ENCODE measurements at regions not wholly inside any gene's neighbourhood (a gene's known extent, or its start where the extent isn't known, plus 50 kb on each side); places are given as distances from the start of the nearest gene placed in this dataset.

DNA sequence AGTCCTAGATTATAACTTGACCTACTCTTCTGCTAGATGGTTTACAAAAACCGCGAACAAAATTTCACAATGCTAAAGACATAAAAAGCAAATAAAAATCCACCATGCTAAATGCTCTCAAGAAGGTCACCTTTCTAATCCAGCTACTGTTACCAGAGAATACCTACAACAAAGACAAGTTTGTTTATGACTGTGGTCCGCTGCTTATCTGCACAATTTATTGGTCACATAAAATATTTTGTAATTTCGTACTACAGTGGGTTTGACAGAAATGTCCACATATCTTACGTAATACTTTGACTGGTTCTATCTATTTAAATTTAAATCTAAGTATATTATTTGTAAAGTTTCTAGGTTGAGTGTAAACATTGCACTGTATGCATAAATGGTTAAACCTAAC is 257.6 kb upstream of the ZNF608 start:
- TF ChIP-seq, protein P1, sequence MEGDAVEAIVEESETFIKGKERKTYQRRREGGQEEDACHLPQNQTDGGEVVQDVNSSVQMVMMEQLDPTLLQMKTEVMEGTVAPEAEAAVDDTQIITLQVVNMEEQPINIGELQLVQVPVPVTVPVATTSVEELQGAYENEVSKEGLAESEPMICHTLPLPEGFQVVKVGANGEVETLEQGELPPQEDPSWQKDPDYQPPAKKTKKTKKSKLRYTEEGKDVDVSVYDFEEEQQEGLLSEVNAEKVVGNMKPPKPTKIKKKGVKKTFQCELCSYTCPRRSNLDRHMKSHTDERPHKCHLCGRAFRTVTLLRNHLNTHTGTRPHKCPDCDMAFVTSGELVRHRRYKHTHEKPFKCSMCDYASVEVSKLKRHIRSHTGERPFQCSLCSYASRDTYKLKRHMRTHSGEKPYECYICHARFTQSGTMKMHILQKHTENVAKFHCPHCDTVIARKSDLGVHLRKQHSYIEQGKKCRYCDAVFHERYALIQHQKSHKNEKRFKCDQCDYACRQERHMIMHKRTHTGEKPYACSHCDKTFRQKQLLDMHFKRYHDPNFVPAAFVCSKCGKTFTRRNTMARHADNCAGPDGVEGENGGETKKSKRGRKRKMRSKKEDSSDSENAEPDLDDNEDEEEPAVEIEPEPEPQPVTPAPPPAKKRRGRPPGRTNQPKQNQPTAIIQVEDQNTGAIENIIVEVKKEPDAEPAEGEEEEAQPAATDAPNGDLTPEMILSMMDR (IDR thresholded peaks at IDR 0.05; ENCODE audit: extremely low read depth in 1 of 2, insufficient read depth in 1 of 2, low read depth in 1 of 2, low read length in 2 of 2), result no peak
- TF ChIP-seq EZH2 (IDR thresholded peaks at IDR 0.05; ENCODE audit: borderline replicate concordance, low read depth, low read length, severe bottlenecking), result no peak
- no peak for TF ChIP-seq POLR2A (IDR thresholded peaks at IDR 0.05; ENCODE audit: low read depth, low read length)
- no peak for TF ChIP-seq POLR2AphosphoS5 (IDR thresholded peaks at IDR 0.05; ENCODE audit: insufficient read depth, low read depth, low read length)

Data from endothelial cell of umbilical vein (primary cell).